ENCODE measurements at regions not wholly inside any gene's neighbourhood (a gene's known extent, or its start where the extent isn't known, plus 50 kb on each side); places are given as distances from the start of the nearest gene placed in this dataset.
"Not testable (repeated sequence)": the region's sequence is repeated elsewhere in the genome, so short reads cannot be mapped to it uniquely, and the experiment has no call there.

- ChIA-PET CTCF (no interaction called here), POLR2A (no interaction called here)
- no peaks in the 10 kb centered on the region for H3K4me1 Mint-ChIP-seq
- no peak for DNase-seq
- H3K27me3 Mint-ChIP-seq: no peaks in the 10 kb centered on the region
- H3K27ac Mint-ChIP-seq: no peak overlapping the region
- intact Hi-C loops (cut with micrococcal nuclease): no loop called here
- H3K9me3 Mint-ChIP-seq: no peaks in the 10 kb centered on the region
- ATAC-seq (ENCODE audit: low read depth): no peak
- H3K4me3 Mint-ChIP-seq: no peak overlapping the region
- no peaks in the 10 kb centered on the region for H3K36me3 Mint-ChIP-seq (ENCODE audit: low read depth)
- no peak for TF ChIP-seq CTCF (IDR thresholded peaks at IDR 0.05)
Observed at GRCh38 chr1:195733408-195733807, 874.8 kb downstream of the KCNT2 start.

GRCh38 chr1:195731385-195731784, 876.9 kb downstream of the KCNT2 start:
- Mint-ChIP-seq H3K4me1 (no peaks in the 10 kb centered on the region), H3K27me3 (no peaks in the 10 kb centered on the region), H3K9me3 (no peaks in the 10 kb centered on the region), H3K36me3 (ENCODE audit: low read depth) (no peaks in the 10 kb centered on the region), H3K4me3 (no peak overlapping the region), H3K27ac (no peak overlapping the region)
- CTCF ChIA-PET: no interaction called here
- POLR2A ChIA-PET: no interaction called here
- intact Hi-C loops (cut with micrococcal nuclease): no loop called here
- DNase-seq (no peak), ATAC-seq (ENCODE audit: low read depth) (no peak)
- TF ChIP-seq CTCF (IDR thresholded peaks at IDR 0.05): no peak

- TF ChIP-seq CTCF (IDR thresholded peaks at IDR 0.05): no peak
- no peaks in the 10 kb centered on the region for H3K4me1 Mint-ChIP-seq
- H3K9me3 Mint-ChIP-seq: peaks cover 3% of the 10 kb centered on the region
- no peak for ATAC-seq (ENCODE audit: low read depth)
- CTCF ChIA-PET: no interaction called here
- intact Hi-C loops (cut with micrococcal nuclease): no loop called here
- H3K36me3 Mint-ChIP-seq (ENCODE audit: low read depth): no peaks in the 10 kb centered on the region
- DNase-seq: no peak
- H3K27me3 Mint-ChIP-seq: no peaks in the 10 kb centered on the region
- POLR2A ChIA-PET: no interaction called here
- no peak overlapping the region for H3K4me3 Mint-ChIP-seq
- no peak overlapping the region for H3K27ac Mint-ChIP-seq
Observed at GRCh38 chr1:195723796-195724194, 884.4 kb downstream of the KCNT2 start.

- CTCF ChIA-PET; H3K9me3 Mint-ChIP-seq; DNase-seq; H3K27ac Mint-ChIP-seq; H3K27me3 Mint-ChIP-seq; H3K36me3 Mint-ChIP-seq (ENCODE audit: low read depth); ATAC-seq (ENCODE audit: low read depth); POLR2A ChIA-PET; H3K4me3 Mint-ChIP-seq; intact Hi-C loops (cut with micrococcal nuclease); H3K4me1 Mint-ChIP-seq: not testable (repeated sequence)
Observed at GRCh38 chr1:195722852-195723795, 885.1 kb downstream of the KCNT2 start.

GRCh38 chr1:195722146-195722545, 886.1 kb downstream of the KCNT2 start:
- H3K9me3 Mint-ChIP-seq; CTCF ChIA-PET; H3K36me3 Mint-ChIP-seq (ENCODE audit: low read depth); H3K27ac Mint-ChIP-seq; ATAC-seq (ENCODE audit: low read depth); H3K4me3 Mint-ChIP-seq; intact Hi-C loops (cut with micrococcal nuclease); POLR2A ChIA-PET; H3K27me3 Mint-ChIP-seq; H3K4me1 Mint-ChIP-seq; DNase-seq: not testable (repeated sequence)

- POLR2A ChIA-PET: no interaction called here
- intact Hi-C loops (cut with micrococcal nuclease): no loop called here
- TF ChIP-seq CTCF (IDR thresholded peaks at IDR 0.05): no peak
- H3K27ac Mint-ChIP-seq: no peak overlapping the region
- DNase-seq (no peak), ATAC-seq (ENCODE audit: low read depth) (no peak)
- H3K27me3 Mint-ChIP-seq: no peaks in the 10 kb centered on the region
- no peak overlapping the region for H3K4me3 Mint-ChIP-seq
- peaks cover 3% of the 10 kb centered on the region for H3K9me3 Mint-ChIP-seq
- CTCF ChIA-PET: no interaction called here
- no peaks in the 10 kb centered on the region for H3K36me3 Mint-ChIP-seq (ENCODE audit: low read depth)
- no peaks in the 10 kb centered on the region for H3K4me1 Mint-ChIP-seq
Observed at GRCh38 chr1:195721210-195721971, 886.8 kb downstream of the KCNT2 start.
